Keratinocyte (primary cell): ENCODE measurements at regions not wholly inside any gene's neighbourhood (a gene's known extent, or its start where the extent isn't known, plus 50 kb on each side); places are given as distances from the start of the nearest gene placed in this dataset.

ENCODE experiments used
- DNase-seq: peaks from one replicate; pipeline ENCODE4 v3.0.0-alpha.2; 2011; ENCODE audit warnings: low read depth, missing footprints, low spot score
- FAIRE-seq: peaks from 2 replicates; lab custom pipeline; 2011; peaks lifted over from hg19 to GRCh38; lab: Jason Lieb, UNC
- H2AFZ ChIP-seq: 2 replicates; pipeline ENCODE4 v1.6.0; 2012; ENCODE audit warnings: low read length, control low read depth, inconsistent platforms; ENCODE audit not compliant: control insufficient read depth
- H3K27ac ChIP-seq: 2 replicates; pipeline ENCODE4 v1.5.1; 2011; ENCODE audit warnings: low read length; ENCODE audit not compliant: control insufficient read depth, insufficient read depth
- H3K27me3 ChIP-seq: 3 replicates; pipeline ENCODE4 v1.6.0; 2011; ENCODE audit warnings: low read length; ENCODE audit not compliant: control insufficient read depth, insufficient read depth; ENCODE audit errors: extremely low read depth
- H3K36me3 ChIP-seq, 2 experiments: 2 replicates in 1 of 2; 3 replicates in 1 of 2; pipeline ENCODE4 v1.5.1; 2011; ENCODE audit warnings: low read length in 2 of 2, mild to moderate bottlenecking in 1 of 2; ENCODE audit not compliant: control insufficient read depth in 2 of 2, insufficient read depth in 2 of 2; ENCODE audit errors: extremely low read depth in 1 of 2
- H3K4me1 ChIP-seq: 3 replicates; pipeline ENCODE4 v1.5.1; 2011; ENCODE audit warnings: low read length; ENCODE audit not compliant: control insufficient read depth, insufficient read depth; ENCODE audit errors: extremely low read depth
- H3K4me2 ChIP-seq: 3 replicates; pipeline ENCODE4 v1.6.0; 2011; ENCODE audit warnings: low read depth, low read length; ENCODE audit not compliant: control insufficient read depth, insufficient read depth; ENCODE audit errors: extremely low read depth
- H3K4me3 ChIP-seq, 3 experiments: fragments of 200-600 bp in 1 of 3; sonication (generic) in 1 of 3; 2 replicates in 2 of 3; 3 replicates in 1 of 3; pipeline ENCODE4 v1.5.1; 2011 to 2016; ENCODE audit warnings: low read length in 3 of 3, mild to moderate bottlenecking in 3 of 3, control low read depth in 2 of 3, inconsistent platforms in 1 of 3, low read depth in 1 of 3, mixed read lengths in 1 of 3, mixed run types in 1 of 3, moderate library complexity in 1 of 3; ENCODE audit not compliant: control insufficient read depth in 2 of 3, insufficient read depth in 2 of 3; ENCODE audit errors: extremely low read depth in 1 of 3
- H3K79me2 ChIP-seq: 2 replicates; pipeline ENCODE4 v1.6.0; 2012; ENCODE audit warnings: low read length; ENCODE audit not compliant: control insufficient read depth, insufficient read depth
- H3K9ac ChIP-seq: 3 replicates; pipeline ENCODE4 v1.6.0; 2011; ENCODE audit warnings: low read length; ENCODE audit not compliant: control insufficient read depth, insufficient read depth; ENCODE audit errors: extremely low read depth
- H3K9me1 ChIP-seq: 3 replicates; pipeline ENCODE4 v1.6.0; 2011; ENCODE audit warnings: low read length; ENCODE audit not compliant: control insufficient read depth, insufficient read depth; ENCODE audit errors: extremely low read depth
- H3K9me3 ChIP-seq: 2 replicates; pipeline ENCODE4 v1.5.1; 2012; ENCODE audit warnings: low read depth, low read length; ENCODE audit not compliant: control insufficient read depth
- H4K20me1 ChIP-seq: 3 replicates; pipeline ENCODE4 v1.6.0; 2011; ENCODE audit warnings: low read length; ENCODE audit not compliant: control insufficient read depth, insufficient read depth; ENCODE audit errors: extremely low read depth
- EZH2 ChIP-seq: IDR thresholded peaks from one replicate; pipeline ENCODE4 v1.6.1; 2012; ENCODE audit warnings: inconsistent platforms, mild to moderate bottlenecking, low read length, moderate library complexity
- dilution Hi-C: fragments of 300-500 bp; cut with MboI; formaldehyde crosslinking; loops from one replicate; pipeline ENCODE4 v1.7.0; 2020; ENCODE audit warnings: low sequenced_read_pairs; ENCODE audit not compliant: extremely low pct_ligation_motif_present
- TF ChIP-seq, protein P1 (sequence below), 3 experiments: IDR thresholded peaks in 1 of 3; conservative IDR thresholded peaks in 1 of 3; optimal IDR thresholded peaks in 1 of 3; 2 replicates in 2 of 3; 3 replicates in 1 of 3; pipeline versions ENCODE3 to v1.5.1; 2011; ENCODE audit warnings: low read length in 3 of 3, mild to moderate bottlenecking in 3 of 3, moderate library complexity in 2 of 3, control low read depth in 1 of 3, inconsistent platforms in 1 of 3; ENCODE audit not compliant: insufficient read depth in 2 of 3; ENCODE audit errors: extremely low read depth in 1 of 3

DNA sequence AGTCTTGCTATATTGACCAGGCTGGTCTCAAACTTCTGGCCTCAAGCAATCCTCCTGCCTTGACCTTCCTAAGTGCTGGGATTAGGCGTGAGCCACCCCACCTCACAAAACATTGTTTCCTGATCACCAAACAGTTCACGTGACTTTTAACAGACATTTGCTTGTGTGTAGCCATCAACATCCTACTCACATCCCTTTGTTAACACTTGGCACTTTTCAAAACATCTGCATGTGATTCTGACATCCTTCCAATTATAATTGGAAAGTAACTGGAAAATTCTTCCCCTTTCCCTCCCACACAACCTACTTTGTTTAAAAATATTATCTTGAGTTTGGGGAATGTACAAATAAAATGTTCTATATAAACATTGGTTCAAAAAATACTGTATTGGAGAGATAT is 317.9 kb downstream of the PCNX1 start:
- Histone ChIP-seq H3K27ac (no peak overlapping the region), H3K4me1 (no peaks in the 10 kb centered on the region), H3K9me3 (no peaks in the 10 kb centered on the region), H3K36me3 (no peaks in the 10 kb centered on the region), H4K20me1 (no peaks in the 10 kb centered on the region), H3K27me3 (no peaks in the 10 kb centered on the region), H3K79me2 (no peaks in the 10 kb centered on the region), H3K9me1 (no peaks in the 10 kb centered on the region), H3K4me2 (no peak overlapping the region), H2AFZ (no peak overlapping the region), H3K9ac (no peak overlapping the region), H3K4me3 (no peak overlapping the region)
- DNase-seq (no peak), FAIRE-seq (no peak)
- no peak for TF ChIP-seq EZH2
- TF ChIP-seq, protein P1, sequence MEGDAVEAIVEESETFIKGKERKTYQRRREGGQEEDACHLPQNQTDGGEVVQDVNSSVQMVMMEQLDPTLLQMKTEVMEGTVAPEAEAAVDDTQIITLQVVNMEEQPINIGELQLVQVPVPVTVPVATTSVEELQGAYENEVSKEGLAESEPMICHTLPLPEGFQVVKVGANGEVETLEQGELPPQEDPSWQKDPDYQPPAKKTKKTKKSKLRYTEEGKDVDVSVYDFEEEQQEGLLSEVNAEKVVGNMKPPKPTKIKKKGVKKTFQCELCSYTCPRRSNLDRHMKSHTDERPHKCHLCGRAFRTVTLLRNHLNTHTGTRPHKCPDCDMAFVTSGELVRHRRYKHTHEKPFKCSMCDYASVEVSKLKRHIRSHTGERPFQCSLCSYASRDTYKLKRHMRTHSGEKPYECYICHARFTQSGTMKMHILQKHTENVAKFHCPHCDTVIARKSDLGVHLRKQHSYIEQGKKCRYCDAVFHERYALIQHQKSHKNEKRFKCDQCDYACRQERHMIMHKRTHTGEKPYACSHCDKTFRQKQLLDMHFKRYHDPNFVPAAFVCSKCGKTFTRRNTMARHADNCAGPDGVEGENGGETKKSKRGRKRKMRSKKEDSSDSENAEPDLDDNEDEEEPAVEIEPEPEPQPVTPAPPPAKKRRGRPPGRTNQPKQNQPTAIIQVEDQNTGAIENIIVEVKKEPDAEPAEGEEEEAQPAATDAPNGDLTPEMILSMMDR (optimal IDR thresholded peaks at IDR 0.05 in 1 of 3, IDR thresholded peaks at IDR 0.05 in 1 of 3, conservative IDR thresholded peaks at IDR 0.05 in 1 of 3; ENCODE audit: extremely low read depth in 1 of 3, insufficient read depth in 2 of 3, low read length in 3 of 3), result no peak
- dilution Hi-C loops, result no loop called here

DNA sequence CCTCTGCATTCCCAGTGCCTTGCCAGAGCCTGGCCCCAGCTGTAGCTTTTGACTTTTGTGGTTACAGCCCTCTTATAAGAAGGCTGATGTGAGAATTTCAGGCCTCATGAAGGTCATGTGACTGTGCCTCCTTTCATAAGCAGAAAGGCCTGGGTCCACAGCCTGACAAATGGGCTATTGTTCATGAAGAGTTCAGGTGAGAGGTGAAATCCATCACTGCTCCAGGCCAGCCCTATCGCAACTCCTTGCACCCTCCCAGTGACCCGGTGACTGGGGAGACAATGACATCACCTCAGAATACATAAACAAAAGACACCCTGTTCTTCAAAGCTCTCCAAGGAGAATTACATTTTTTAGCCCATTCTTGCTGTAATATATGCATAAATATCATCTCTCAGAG is 321.5 kb downstream of the PCNX1 start:
- dilution Hi-C loops, result no loop called here
- Histone ChIP-seq H3K9me1 (no peaks in the 10 kb centered on the region), H3K4me3 (no peak overlapping the region), H3K27me3 (no peaks in the 10 kb centered on the region), H3K4me1 (no peaks in the 10 kb centered on the region), H3K9me3 (no peaks in the 10 kb centered on the region), H3K9ac (no peak overlapping the region), H4K20me1 (no peaks in the 10 kb centered on the region), H3K79me2 (no peaks in the 10 kb centered on the region), H3K27ac (no peak overlapping the region), H3K4me2 (no peak overlapping the region), H2AFZ (no peak overlapping the region), H3K36me3 (no peaks in the 10 kb centered on the region)
- TF ChIP-seq EZH2, result no peak
- TF ChIP-seq, protein P1 (optimal IDR thresholded peaks at IDR 0.05 in 1 of 3, IDR thresholded peaks at IDR 0.05 in 1 of 3, conservative IDR thresholded peaks at IDR 0.05 in 1 of 3; ENCODE audit: extremely low read depth in 1 of 3, insufficient read depth in 2 of 3, low read length in 3 of 3), result no peak
- FAIRE-seq, result no peak
- DNase-seq, result no peak
